ENCODE measurements at regions not wholly inside any gene's neighbourhood (a gene's known extent, or its start where the extent isn't known, plus 50 kb on each side); places are given as distances from the start of the nearest gene placed in this dataset.
"Not testable (repeated sequence)": the region's sequence is repeated elsewhere in the genome, so short reads cannot be mapped to it uniquely, and the experiment has no call there.

DNA sequence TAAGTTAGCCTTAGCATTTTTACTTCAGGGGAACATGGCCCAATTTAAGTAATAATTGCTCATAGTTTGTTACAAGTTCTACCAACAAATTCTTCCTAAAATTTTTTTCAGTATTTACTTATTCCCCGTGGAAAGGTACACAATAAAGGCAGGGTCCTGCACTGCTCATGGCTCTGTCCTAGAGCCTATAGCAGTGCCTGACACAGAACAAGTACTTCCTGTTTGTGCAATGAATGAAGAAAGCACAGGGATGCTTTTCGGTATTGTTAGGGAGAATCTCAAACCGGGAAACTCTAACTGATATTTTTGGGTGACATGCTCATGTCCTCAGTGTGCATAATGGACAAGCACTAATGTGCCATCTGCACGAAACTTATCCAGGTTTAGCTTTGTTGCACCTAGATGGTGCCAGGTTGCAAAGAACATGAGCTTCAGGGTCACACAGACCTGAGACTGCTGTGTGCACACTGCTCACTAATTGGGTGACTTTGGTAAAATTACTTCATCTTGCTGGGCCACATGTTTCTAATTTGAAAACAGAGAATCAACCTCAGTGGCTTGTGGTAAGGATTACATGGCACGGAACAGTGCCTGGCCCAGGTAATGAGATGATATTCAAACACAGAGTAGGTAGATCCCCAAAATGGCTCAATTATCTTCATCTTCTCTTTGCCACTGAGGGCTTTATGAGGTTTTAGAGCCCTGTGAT, 175.8 kb upstream of the NPY2R start:
- Mint-ChIP-seq H3K4me3 (no peak overlapping the region), H3K27ac (no peak overlapping the region), H3K36me3 (ENCODE audit: low read depth) (no peaks in the 10 kb centered on the region), H3K27me3 (ENCODE audit: low read depth) (no peaks in the 10 kb centered on the region), H3K9me3 (no peaks in the 10 kb centered on the region), H3K4me1 (ENCODE audit: low read depth) (no peaks in the 10 kb centered on the region)

DNA sequence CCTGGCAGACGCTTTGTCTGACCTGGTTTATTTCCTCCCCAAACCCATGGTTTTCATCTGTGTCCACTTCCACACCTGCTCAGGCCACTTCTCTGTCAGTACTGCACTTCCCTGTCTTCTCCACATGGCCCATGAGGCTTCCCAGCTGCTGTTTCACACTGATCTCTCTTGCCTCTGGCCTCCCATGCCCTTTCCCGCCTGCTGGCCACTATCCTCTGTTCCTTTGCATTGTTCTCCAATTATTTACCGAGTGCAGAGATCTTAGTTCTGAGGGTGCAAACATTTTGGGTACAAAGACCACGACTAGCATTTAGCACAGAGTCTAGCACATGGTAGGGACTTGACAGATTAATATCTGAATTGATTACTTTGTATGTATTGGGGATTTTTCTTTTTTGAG, 174.8 kb upstream of the NPY2R start:
- no peaks in the 10 kb centered on the region for H3K4me1 Mint-ChIP-seq (ENCODE audit: low read depth)
- H3K27me3 Mint-ChIP-seq (ENCODE audit: low read depth): no peaks in the 10 kb centered on the region
- H3K27ac Mint-ChIP-seq: no peak overlapping the region
- no peak overlapping the region for H3K4me3 Mint-ChIP-seq
- no peaks in the 10 kb centered on the region for H3K36me3 Mint-ChIP-seq (ENCODE audit: low read depth)
- H3K9me3 Mint-ChIP-seq: no peaks in the 10 kb centered on the region

DNA sequence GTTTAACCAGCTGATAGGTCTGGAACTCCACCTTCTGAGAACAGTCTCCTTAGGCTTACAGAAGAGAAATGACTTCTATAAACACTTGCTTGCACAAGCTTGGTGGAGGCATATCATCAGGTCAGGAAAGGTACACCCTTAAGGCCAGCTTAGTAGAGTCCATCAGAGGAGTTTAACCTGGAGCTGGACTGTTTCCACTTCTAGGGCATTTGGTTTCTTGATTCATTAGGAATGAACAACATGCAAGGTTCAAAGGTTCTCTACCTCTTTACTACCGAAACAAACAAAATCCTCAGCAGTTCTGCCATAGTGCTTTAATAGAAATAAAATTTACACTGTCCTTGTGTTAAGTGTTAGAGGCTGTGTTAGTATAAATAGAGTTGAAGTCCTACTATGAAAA, 171.4 kb upstream of the NPY2R start:
- Mint-ChIP-seq H3K27ac (no peak overlapping the region), H3K36me3 (ENCODE audit: low read depth) (no peaks in the 10 kb centered on the region), H3K4me3 (no peak overlapping the region), H3K27me3 (ENCODE audit: low read depth) (no peaks in the 10 kb centered on the region), H3K9me3 (no peaks in the 10 kb centered on the region), H3K4me1 (ENCODE audit: low read depth) (no peaks in the 10 kb centered on the region)

DNA sequence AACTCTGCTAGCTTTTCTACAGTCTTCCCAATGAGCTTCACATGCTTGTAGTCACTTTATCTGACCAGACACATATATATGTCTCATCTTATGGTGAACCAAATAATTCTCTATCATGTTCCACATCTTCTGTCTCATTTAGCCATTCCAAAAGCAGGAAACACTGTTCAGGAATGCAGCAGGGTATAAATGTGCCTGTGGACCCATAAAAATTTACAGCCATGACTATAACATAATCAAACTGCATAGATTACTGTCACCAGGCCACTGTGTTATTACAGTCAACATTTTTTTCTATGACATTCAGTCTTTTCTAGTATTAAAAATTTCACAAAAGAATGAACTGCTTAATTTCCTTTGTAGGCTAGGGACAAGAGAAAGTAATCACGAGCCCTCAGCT, 170.0 kb upstream of the NPY2R start:
- Mint-ChIP-seq H3K4me1 (ENCODE audit: low read depth) (no peaks in the 10 kb centered on the region), H3K36me3 (ENCODE audit: low read depth) (no peaks in the 10 kb centered on the region), H3K9me3 (no peaks in the 10 kb centered on the region), H3K27me3 (ENCODE audit: low read depth) (no peaks in the 10 kb centered on the region), H3K27ac (no peak overlapping the region), H3K4me3 (no peak overlapping the region)

DNA sequence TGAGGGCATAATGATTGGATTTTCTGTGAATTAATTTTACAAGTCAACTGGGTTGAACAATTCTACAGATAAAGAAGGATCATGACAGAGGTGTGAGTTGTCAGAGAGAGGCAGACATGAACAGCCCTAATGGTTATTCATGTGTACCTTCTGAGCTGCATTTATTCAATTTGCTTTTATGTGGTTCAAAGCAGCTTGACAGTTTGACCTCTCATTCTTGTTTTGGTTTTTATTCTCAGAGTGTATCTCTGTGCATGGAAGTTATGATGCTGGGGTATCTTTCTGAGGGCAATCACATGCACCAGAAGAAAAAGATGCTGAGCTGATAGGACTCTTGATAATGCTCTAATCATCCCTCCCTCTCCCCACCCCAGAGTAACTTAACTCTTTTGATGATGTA, 169.3 kb upstream of the NPY2R start:
- H3K4me3 Mint-ChIP-seq: no peak overlapping the region
- H3K36me3 Mint-ChIP-seq (ENCODE audit: low read depth): no peaks in the 10 kb centered on the region
- no peaks in the 10 kb centered on the region for H3K4me1 Mint-ChIP-seq (ENCODE audit: low read depth)
- H3K9me3 Mint-ChIP-seq: no peaks in the 10 kb centered on the region
- H3K27ac Mint-ChIP-seq: no peak overlapping the region
- H3K27me3 Mint-ChIP-seq (ENCODE audit: low read depth): no peaks in the 10 kb centered on the region

GRCh38 chr4:155040031-155040430, 168.4 kb upstream of the NPY2R start:
- Mint-ChIP-seq H3K27me3 (ENCODE audit: low read depth) (no peaks in the 10 kb centered on the region), H3K4me3 (no peak overlapping the region), H3K4me1 (ENCODE audit: low read depth) (no peaks in the 10 kb centered on the region), H3K36me3 (ENCODE audit: low read depth) (no peaks in the 10 kb centered on the region), H3K9me3 (no peaks in the 10 kb centered on the region), H3K27ac (no peak overlapping the region)

GRCh38 chr4:155042014-155042413, 166.4 kb upstream of the NPY2R start:
- H3K9me3 Mint-ChIP-seq: no peaks in the 10 kb centered on the region
- no peak overlapping the region for H3K4me3 Mint-ChIP-seq
- H3K36me3 Mint-ChIP-seq (ENCODE audit: low read depth): no peaks in the 10 kb centered on the region
- H3K27me3 Mint-ChIP-seq (ENCODE audit: low read depth): no peaks in the 10 kb centered on the region
- H3K4me1 Mint-ChIP-seq (ENCODE audit: low read depth): no peaks in the 10 kb centered on the region
- no peak overlapping the region for H3K27ac Mint-ChIP-seq

DNA sequence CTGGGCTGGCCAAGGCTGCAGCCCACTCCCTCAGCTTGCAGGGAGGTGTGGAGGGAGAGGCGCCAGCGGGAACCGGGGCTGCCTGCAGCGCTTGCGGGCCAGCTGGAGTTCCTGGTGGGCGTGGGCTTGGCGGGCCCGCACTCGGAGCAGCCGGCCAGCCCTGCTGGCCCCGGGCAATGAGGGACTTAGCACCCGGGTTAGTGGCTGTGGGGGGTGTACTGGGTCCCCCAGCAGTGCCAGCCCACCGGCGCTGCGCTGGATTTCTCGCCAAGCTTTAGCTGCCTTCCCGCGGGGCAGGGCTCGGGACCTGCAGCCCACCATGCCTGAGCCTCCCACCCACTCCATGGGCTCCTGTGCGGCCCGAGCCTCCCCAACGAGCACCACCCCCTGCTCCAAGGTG, 164.2 kb upstream of the NPY2R start:
- H3K4me1 Mint-ChIP-seq (ENCODE audit: low read depth): not testable (repeated sequence)

DNA sequence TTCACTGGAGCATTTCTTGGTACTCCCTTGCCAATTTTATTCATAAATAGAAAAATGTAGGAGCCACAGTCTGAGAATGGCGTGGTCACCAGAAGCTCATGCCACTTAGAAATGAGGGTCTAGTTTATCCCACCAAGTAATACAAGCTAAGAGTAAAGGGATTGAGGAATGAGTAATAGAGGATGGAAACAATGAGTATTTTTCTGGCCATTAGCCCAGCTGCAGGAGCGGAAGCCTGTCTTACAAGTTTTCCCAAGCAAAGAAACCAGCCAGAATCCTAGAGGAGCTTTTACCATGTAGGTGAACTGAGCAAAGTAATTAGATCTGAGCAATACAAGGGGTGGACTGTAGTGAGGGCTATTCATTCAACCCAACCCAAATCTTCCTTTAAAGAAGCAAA, 160.7 kb upstream of the NPY2R start:
- Mint-ChIP-seq H3K9me3 (no peaks in the 10 kb centered on the region), H3K36me3 (ENCODE audit: low read depth) (no peaks in the 10 kb centered on the region), H3K4me1 (ENCODE audit: low read depth) (no peaks in the 10 kb centered on the region), H3K27ac (no peak overlapping the region), H3K4me3 (no peak overlapping the region), H3K27me3 (ENCODE audit: low read depth) (no peaks in the 10 kb centered on the region)

More for the DNA sequence above, 164.2 kb upstream of the NPY2R start:
- H3K27ac Mint-ChIP-seq; H3K9me3 Mint-ChIP-seq; H3K4me3 Mint-ChIP-seq; H3K36me3 Mint-ChIP-seq (ENCODE audit: low read depth); H3K27me3 Mint-ChIP-seq (ENCODE audit: low read depth): not testable (repeated sequence)

DNA sequence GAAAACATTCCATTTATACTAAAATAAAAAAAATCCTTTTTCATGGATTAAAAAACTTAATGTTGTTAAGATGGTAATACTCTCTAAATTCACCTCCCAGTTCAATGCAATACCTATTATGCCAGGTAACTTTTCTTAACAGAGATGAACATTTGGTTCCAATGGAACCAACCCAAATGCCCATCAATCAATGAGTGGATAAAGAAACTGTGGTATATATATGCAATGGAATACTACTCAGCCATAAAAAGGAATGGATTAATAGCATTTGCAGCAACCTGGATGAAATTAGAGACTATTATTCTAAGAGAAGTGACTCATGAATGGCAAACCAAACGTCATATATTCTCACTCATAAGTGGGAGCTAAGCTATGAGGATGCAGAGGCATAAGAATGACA, 154.4 kb upstream of the NPY2R start:
- not testable (repeated sequence) for H3K9me3 Mint-ChIP-seq; H3K4me1 Mint-ChIP-seq (ENCODE audit: low read depth); H3K27ac Mint-ChIP-seq; H3K27me3 Mint-ChIP-seq (ENCODE audit: low read depth); H3K36me3 Mint-ChIP-seq (ENCODE audit: low read depth); H3K4me3 Mint-ChIP-seq

DNA sequence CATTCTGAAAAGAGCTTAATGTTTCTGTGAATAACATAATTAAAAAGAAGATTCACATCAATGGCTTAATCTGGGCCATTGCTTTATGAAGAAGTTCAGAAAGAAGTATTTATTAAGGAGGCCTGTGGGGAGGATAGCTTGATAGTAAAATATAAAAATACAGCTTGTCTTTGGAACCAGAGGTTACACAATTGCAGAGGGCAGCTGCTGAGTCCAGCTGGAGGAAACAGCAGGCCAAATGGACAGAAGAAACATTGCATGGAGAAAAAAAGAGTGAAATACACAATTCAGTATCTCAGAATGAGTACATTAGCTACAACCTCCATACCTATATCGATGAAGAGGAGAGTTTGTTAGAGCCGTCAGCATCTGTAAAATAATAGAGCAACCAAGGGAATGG, 148.0 kb upstream of the NPY2R start:
- Mint-ChIP-seq H3K36me3 (ENCODE audit: low read depth) (no peaks in the 10 kb centered on the region), H3K27ac (no peak overlapping the region), H3K9me3 (no peaks in the 10 kb centered on the region), H3K27me3 (ENCODE audit: low read depth) (no peaks in the 10 kb centered on the region), H3K4me3 (no peak overlapping the region), H3K4me1 (ENCODE audit: low read depth) (no peaks in the 10 kb centered on the region)

DNA sequence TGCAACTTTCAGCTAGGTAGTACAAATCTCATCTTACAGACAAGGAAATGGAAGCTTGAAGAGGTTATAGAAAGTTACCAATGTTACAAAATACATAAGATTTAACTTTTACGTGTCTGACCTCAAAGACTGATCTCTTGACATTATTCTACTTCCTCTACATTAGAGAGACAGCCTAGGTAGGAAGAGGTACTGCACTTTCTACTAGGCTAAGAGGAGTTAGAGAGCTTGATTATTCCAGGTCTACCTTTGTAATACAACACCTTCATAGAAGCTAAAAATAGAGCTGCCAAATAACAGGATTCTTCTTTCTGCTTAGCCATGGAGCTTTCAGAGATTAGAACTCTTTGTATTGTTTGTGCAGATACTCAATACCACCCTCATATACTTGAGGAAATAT, 147.6 kb upstream of the NPY2R start:
- no peak overlapping the region for H3K27ac Mint-ChIP-seq
- no peaks in the 10 kb centered on the region for H3K9me3 Mint-ChIP-seq
- H3K36me3 Mint-ChIP-seq (ENCODE audit: low read depth): no peaks in the 10 kb centered on the region
- H3K27me3 Mint-ChIP-seq (ENCODE audit: low read depth): no peaks in the 10 kb centered on the region
- no peaks in the 10 kb centered on the region for H3K4me1 Mint-ChIP-seq (ENCODE audit: low read depth)
- no peak overlapping the region for H3K4me3 Mint-ChIP-seq

DNA sequence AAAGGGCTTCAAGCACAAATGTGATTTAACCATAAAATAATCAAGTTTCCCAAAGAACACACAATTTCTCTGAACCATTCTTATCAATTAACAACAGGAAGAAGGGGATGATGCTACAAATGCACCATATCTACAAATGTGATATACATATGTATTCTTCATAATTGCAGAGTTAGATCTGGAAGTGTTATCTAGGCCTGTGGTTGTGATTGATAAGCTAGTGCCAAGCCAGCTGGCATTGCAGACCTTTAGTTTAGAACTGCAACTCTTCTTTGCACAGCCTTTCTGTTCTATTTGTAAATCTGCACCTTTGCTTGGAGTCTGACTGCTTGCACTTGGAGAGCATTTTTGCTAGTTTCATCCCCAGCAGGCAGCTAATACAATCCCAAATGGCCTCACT, 145.5 kb upstream of the NPY2R start:
- H3K27ac Mint-ChIP-seq: no peak overlapping the region
- no peaks in the 10 kb centered on the region for H3K9me3 Mint-ChIP-seq
- H3K4me1 Mint-ChIP-seq (ENCODE audit: low read depth): no peaks in the 10 kb centered on the region
- H3K36me3 Mint-ChIP-seq (ENCODE audit: low read depth): no peaks in the 10 kb centered on the region
- H3K27me3 Mint-ChIP-seq (ENCODE audit: low read depth): no peaks in the 10 kb centered on the region
- no peak overlapping the region for H3K4me3 Mint-ChIP-seq

GRCh38 chr4:155064934-155065333, 143.5 kb upstream of the NPY2R start:
- H3K9me3 Mint-ChIP-seq; H3K4me1 Mint-ChIP-seq (ENCODE audit: low read depth); H3K27me3 Mint-ChIP-seq (ENCODE audit: low read depth); H3K4me3 Mint-ChIP-seq; H3K36me3 Mint-ChIP-seq (ENCODE audit: low read depth); H3K27ac Mint-ChIP-seq: not testable (repeated sequence)

DNA sequence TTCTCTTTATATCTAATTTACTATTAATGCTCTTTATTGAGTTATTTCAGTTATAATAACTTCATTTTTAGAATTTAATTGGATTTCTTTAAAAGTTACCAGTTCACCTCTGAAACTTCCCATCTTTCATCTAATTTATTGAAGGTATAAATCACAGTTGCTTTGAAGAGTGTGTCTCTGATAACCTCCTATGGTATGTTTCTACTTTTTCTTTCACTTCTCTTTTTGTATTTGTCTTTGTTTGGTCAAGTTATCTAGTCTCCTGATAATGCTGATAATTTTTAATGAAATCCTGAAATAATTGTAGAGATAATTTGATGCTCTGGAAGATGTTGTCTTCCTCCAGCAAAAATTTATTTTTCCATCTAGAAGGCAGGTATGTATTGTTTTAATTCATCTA, 141.6 kb upstream of the NPY2R start:
- no peaks in the 10 kb centered on the region for H3K36me3 Mint-ChIP-seq (ENCODE audit: low read depth)
- no peaks in the 10 kb centered on the region for H3K27me3 Mint-ChIP-seq (ENCODE audit: low read depth)
- H3K9me3 Mint-ChIP-seq: no peaks in the 10 kb centered on the region
- H3K4me3 Mint-ChIP-seq: no peak overlapping the region
- no peaks in the 10 kb centered on the region for H3K4me1 Mint-ChIP-seq (ENCODE audit: low read depth)
- no peak overlapping the region for H3K27ac Mint-ChIP-seq

DNA sequence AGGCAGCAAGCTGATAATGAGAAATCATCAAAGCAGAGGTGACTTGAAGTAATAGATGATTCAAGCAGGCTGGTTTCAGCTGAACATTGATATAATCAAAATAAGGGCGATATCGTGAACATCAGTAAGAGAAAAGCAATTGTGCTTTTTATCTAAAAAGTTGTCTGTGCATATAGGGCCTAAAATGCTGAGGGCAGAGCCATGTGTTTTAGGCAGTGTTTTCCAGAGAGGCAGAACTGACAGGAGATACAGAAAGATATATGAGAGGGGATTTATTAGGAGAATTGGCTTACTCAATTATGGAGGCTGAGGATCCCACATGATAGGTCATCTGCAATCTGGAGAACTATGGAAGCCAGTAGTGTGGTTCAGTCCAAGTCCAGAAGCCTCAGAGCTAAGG, 136.5 kb upstream of the NPY2R start:
- Mint-ChIP-seq H3K36me3 (ENCODE audit: low read depth) (no peaks in the 10 kb centered on the region), H3K4me1 (ENCODE audit: low read depth) (no peaks in the 10 kb centered on the region), H3K27me3 (ENCODE audit: low read depth) (no peaks in the 10 kb centered on the region), H3K27ac (no peak overlapping the region), H3K4me3 (no peak overlapping the region), H3K9me3 (no peaks in the 10 kb centered on the region)

All from T-helper 1 cell treated with Interleukin-12 subunit alpha and Interleukin-12 subunit beta and Interleukin-4 antibody, amounts not matched to agents 30 μg/mL and 1 μg/mL, for 36 hours (primary cell).